Hepatocyte (in vitro differentiated cells): ENCODE measurements at regions not wholly inside any gene's neighbourhood (a gene's known extent, or its start where the extent isn't known, plus 50 kb on each side); places are given as distances from the start of the nearest gene placed in this dataset.

ENCODE experiments used
- CTCF ChIP-seq: fragments of 200-600 bp; sonication (generic); IDR thresholded peaks from 2 replicates; pipeline ENCODE4 v1.5.1; 2016; ENCODE audit warnings: antibody characterized with exemption, mild to moderate bottlenecking; ENCODE audit not compliant: poor library complexity
- EZH2 ChIP-seq: fragments of 200-600 bp; sonication (generic); IDR thresholded peaks from 2 replicates; pipeline ENCODE4 v1.6.1; 2016; ENCODE audit warnings: antibody characterized with exemption, mild to moderate bottlenecking, borderline replicate concordance
- EZH2phosphoT487 ChIP-seq: fragments of 200-600 bp; sonication (generic); IDR thresholded peaks from one replicate; pipeline ENCODE4 v1.6.1; 2018; ENCODE audit warnings: antibody characterized with exemption, mild to moderate bottlenecking, low read depth, moderate library complexity; ENCODE audit not compliant: unreplicated experiment, severe bottlenecking

DNA sequence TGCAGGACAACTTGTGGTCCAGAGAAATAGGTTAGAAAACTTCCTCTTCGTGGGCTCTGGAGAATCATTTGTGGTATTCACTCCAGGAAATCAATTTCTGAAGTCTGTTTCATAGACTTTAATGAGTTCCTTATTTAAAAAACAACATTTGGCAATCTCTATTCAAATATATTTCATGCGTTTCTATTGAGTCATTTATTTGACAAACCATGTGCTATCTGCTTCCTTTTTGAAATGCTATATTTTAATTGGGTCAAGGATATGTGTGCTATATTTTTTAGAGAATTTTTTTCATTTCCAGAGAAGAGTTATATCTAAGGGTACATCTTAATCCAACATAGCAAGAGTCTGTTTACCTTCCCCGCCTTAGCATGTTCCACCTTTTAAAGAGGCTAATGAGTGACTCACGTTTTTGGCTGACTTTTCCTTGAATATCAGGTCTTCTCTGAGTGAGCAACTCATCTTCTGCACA is 252.4 kb upstream of the EGLN3 start:
- TF ChIP-seq CTCF (no peak), EZH2phosphoT487 (no peak), EZH2 (no peak)
